Loucy (cell line): ENCODE measurements at regions not wholly inside any gene's neighbourhood (a gene's known extent, or its start where the extent isn't known, plus 50 kb on each side); places are given as distances from the start of the nearest gene placed in this dataset.

Experiments
- H2AFZ ChIP-seq: fragments of 200-600 bp; sonication (generic); 2 replicates; pipeline ENCODE4 v1.6.0; 2016; ENCODE audit warnings: antibody characterized with exemption, mild to moderate bottlenecking, low read length, moderate library complexity
- H3F3A ChIP-seq: fragments of 200-600 bp; 2 replicates; pipeline ENCODE4 v1.6.0; 2016; ENCODE audit warnings: antibody characterized with exemption, low read depth, mild to moderate bottlenecking
- H3K27me3 ChIP-seq: fragments of 200-600 bp; sonication (generic); 2 replicates; pipeline ENCODE4 v1.6.1; 2014; ENCODE audit warnings: low read length, mild to moderate bottlenecking; ENCODE audit not compliant: insufficient read depth, poor library complexity, severe bottlenecking
- H3K36me3 ChIP-seq: fragments of 200-600 bp; sonication (generic); 2 replicates; pipeline ENCODE4 v1.6.1; 2016; ENCODE audit warnings: low read length; ENCODE audit not compliant: insufficient read depth
- H3K4me1 ChIP-seq: fragments of 200-600 bp; sonication (generic); 2 replicates; pipeline ENCODE4 v1.5.1; 2014; ENCODE audit warnings: low read length, mild to moderate bottlenecking; ENCODE audit not compliant: insufficient read depth, poor library complexity, severe bottlenecking
- H3K4me2 ChIP-seq: fragments of 200-600 bp; sonication (generic); 2 replicates; pipeline ENCODE4 v1.6.0; 2014; ENCODE audit warnings: antibody characterized with exemption, low read length, low read depth, mild to moderate bottlenecking; ENCODE audit not compliant: poor library complexity, severe bottlenecking
- H3K4me3 ChIP-seq: fragments of 200-600 bp; sonication (generic); 2 replicates; pipeline ENCODE4 v1.5.1; 2014; ENCODE audit warnings: low read length, mild to moderate bottlenecking, mixed read lengths; ENCODE audit not compliant: poor library complexity, severe bottlenecking
- H3K79me2 ChIP-seq: fragments of 200-600 bp; sonication (generic); 2 replicates; pipeline ENCODE4 v1.6.1; 2014; ENCODE audit warnings: low read length; ENCODE audit not compliant: insufficient read depth
- H3K9ac ChIP-seq: fragments of 200-600 bp; sonication (generic); 2 replicates; pipeline ENCODE4 v1.6.0; 2014; ENCODE audit warnings: mild to moderate bottlenecking, low read depth, low read length, moderate library complexity; ENCODE audit not compliant: poor library complexity, severe bottlenecking
- H3K9me2 ChIP-seq: fragments of 200-600 bp; sonication (generic); replicated peaks from 2 replicates; pipeline ENCODE4 v1.6.1; 2016; ENCODE audit warnings: low read depth, low read length, mixed read lengths
- H3K9me3 ChIP-seq: fragments of 200-600 bp; sonication (generic); 2 replicates; pipeline ENCODE4 v1.6.1; 2014; ENCODE audit warnings: mild to moderate bottlenecking, antibody characterized with exemption, low read length, low read depth; ENCODE audit not compliant: insufficient read depth
- H4K20me1 ChIP-seq: fragments of 200-600 bp; sonication (generic); 2 replicates; pipeline ENCODE4 v1.6.0; 2014; ENCODE audit warnings: antibody characterized with exemption, low read length, mild to moderate bottlenecking; ENCODE audit not compliant: insufficient read depth, poor library complexity, severe bottlenecking
- CTCF ChIP-seq: fragments of 200-600 bp; sonication (generic); conservative IDR thresholded peaks from 2 replicates; pipeline ENCODE4 v1.5.1; 2014; ENCODE audit warnings: mild to moderate bottlenecking, antibody characterized with exemption, low read length
- EZH2phosphoT487 ChIP-seq: fragments of 200-600 bp; IDR thresholded peaks from 2 replicates; pipeline ENCODE4 v1.6.1; 2018; ENCODE audit warnings: antibody characterized with exemption, mild to moderate bottlenecking, moderate library complexity, borderline replicate concordance

GRCh38 chr1:69263921-69264391, 303.8 kb upstream of the LRRC7 start:
- Histone ChIP-seq H3K36me3 (no peaks in the 10 kb centered on the region), H3K4me1 (no peaks in the 10 kb centered on the region), H3K27me3 (no peaks in the 10 kb centered on the region), H3F3A (no peaks in the 10 kb centered on the region), H3K4me3 (no peak overlapping the region), H3K9me2 (no peaks in the 10 kb centered on the region), H3K79me2 (no peaks in the 10 kb centered on the region), H3K9me3 (no peaks in the 10 kb centered on the region), H4K20me1 (no peaks in the 10 kb centered on the region), H2AFZ (no peak overlapping the region), H3K9ac (no peak overlapping the region), H3K4me2 (no peak overlapping the region)
- TF ChIP-seq CTCF (no peak), EZH2phosphoT487 (no peak)

- H2AFZ ChIP-seq: no peak overlapping the region
- no peak overlapping the region for H3K4me3 ChIP-seq
- TF ChIP-seq EZH2phosphoT487 (no peak), CTCF (no peak)
- no peaks in the 10 kb centered on the region for H3F3A ChIP-seq
- no peaks in the 10 kb centered on the region for H3K4me1 ChIP-seq
- no peaks in the 10 kb centered on the region for H3K79me2 ChIP-seq
- no peaks in the 10 kb centered on the region for H3K36me3 ChIP-seq
- H3K4me2 ChIP-seq: no peak overlapping the region
- H3K27me3 ChIP-seq: no peaks in the 10 kb centered on the region
- H3K9me2 ChIP-seq: no peaks in the 10 kb centered on the region
- H3K9me3 ChIP-seq: no peaks in the 10 kb centered on the region
- no peak overlapping the region for H3K9ac ChIP-seq
- no peaks in the 10 kb centered on the region for H4K20me1 ChIP-seq
These were observed 298.2 kb upstream of the LRRC7 start for GRCh38 chr1:69269491-69269890.

- no peak overlapping the region for H3K4me2 ChIP-seq
- H4K20me1 ChIP-seq: no peaks in the 10 kb centered on the region
- no peak overlapping the region for H2AFZ ChIP-seq
- no peaks in the 10 kb centered on the region for H3K27me3 ChIP-seq
- no peak overlapping the region for H3K9ac ChIP-seq
- no peaks in the 10 kb centered on the region for H3K9me3 ChIP-seq
- H3K36me3 ChIP-seq: no peaks in the 10 kb centered on the region
- no peaks in the 10 kb centered on the region for H3K79me2 ChIP-seq
- TF ChIP-seq EZH2phosphoT487: no peak
- TF ChIP-seq CTCF: no peak
- no peaks in the 10 kb centered on the region for H3K4me1 ChIP-seq
- H3K4me3 ChIP-seq: no peak overlapping the region
- H3F3A ChIP-seq: no peaks in the 10 kb centered on the region
- no peaks in the 10 kb centered on the region for H3K9me2 ChIP-seq
These were observed 296.1 kb upstream of the LRRC7 start for GRCh38 chr1:69271587-69272125.
